Endothelial cell of umbilical vein (primary cell): ENCODE measurements at regions not wholly inside any gene's neighbourhood (a gene's known extent, or its start where the extent isn't known, plus 50 kb on each side); places are given as distances from the start of the nearest gene placed in this dataset.

Experiments used
- BruUV-seq: library from RNA; stranded (reverse); fragments of 400-500 nt; replicated peaks from 2 replicates; lab custom pipeline; 2021; lab: Mats Ljungman, UMichigan
- CTCF ChIA-PET: fragments of 300-600, 350-600 bp; sonication (Branson Sonifier 250); formaldehyde crosslinking; loops from one replicate; lab custom pipeline; 2021; ENCODE audit warnings: antibody characterized with exemption, inconsistent platforms; lab: Charles Lee
- POLR2A ChIA-PET: fragments of 300-600, 350-600 bp; sonication (Branson Sonifier 250); formaldehyde crosslinking; loops from one replicate; lab custom pipeline; 2021; ENCODE audit warnings: antibody characterized with exemption, inconsistent platforms; lab: Charles Lee
- DNase-seq: peaks from one replicate; pipeline ENCODE4 v3.0.0-alpha.2; 2011; ENCODE audit warnings: low read depth, low spot score
- FAIRE-seq: peaks from 2 replicates; lab custom pipeline; 2011; peaks lifted over from hg19 to GRCh38; lab: Jason Lieb, UNC
- H2AFZ ChIP-seq: 2 replicates; pipeline ENCODE4 v1.6.0; 2012; ENCODE audit warnings: low read depth, low read length, control low read depth, inconsistent platforms
- H3K27ac ChIP-seq: 2 replicates; pipeline ENCODE4 v1.5.1; 2011; ENCODE audit warnings: low read depth, mild to moderate bottlenecking, control low read depth, low read length, moderate library complexity; ENCODE audit not compliant: insufficient read depth
- H3K27me3 ChIP-seq, 2 experiments: 2 replicates each; pipeline versions ENCODE4 v1.6.0 to v1.6.1; 2011; ENCODE audit warnings: low read length in 2 of 2, mixed read lengths in 1 of 2; ENCODE audit not compliant: control insufficient read depth in 2 of 2, insufficient read depth in 2 of 2
- H3K36me3 ChIP-seq, 2 experiments: 2 replicates in 1 of 2; 3 replicates in 1 of 2; pipeline ENCODE4 v1.5.1; 2011; ENCODE audit warnings: low read length in 2 of 2, mild to moderate bottlenecking in 1 of 2, moderate library complexity in 1 of 2; ENCODE audit not compliant: control insufficient read depth in 2 of 2, insufficient read depth in 2 of 2; ENCODE audit errors: extremely low read depth in 1 of 2
- H3K4me1 ChIP-seq: 3 replicates; pipeline ENCODE4 v1.5.1; 2011; ENCODE audit warnings: mild to moderate bottlenecking, low read length; ENCODE audit not compliant: control insufficient read depth, insufficient read depth; ENCODE audit errors: extremely low read depth
- H3K4me2 ChIP-seq: 2 replicates; pipeline ENCODE4 v1.6.1; 2011; ENCODE audit warnings: low read length, control low read depth, mixed read lengths; ENCODE audit not compliant: insufficient read depth
- H3K4me3 ChIP-seq, 3 experiments: fragments of 200-600 bp in 1 of 3; sonication (generic), shearing (Covaris generic) in 1 of 3; replicated peaks in 1 of 3; 2 replicates each; pipeline ENCODE4 v1.5.1; 2011 to 2016; ENCODE audit warnings: control low read depth in 3 of 3, low read length in 3 of 3, mild to moderate bottlenecking in 2 of 3, inconsistent platforms in 1 of 3, low read depth in 1 of 3, moderate library complexity in 1 of 3; ENCODE audit not compliant: insufficient read depth in 1 of 3
- H3K79me2 ChIP-seq: 2 replicates; pipeline ENCODE4 v1.6.0; 2012; ENCODE audit warnings: low read length, inconsistent platforms; ENCODE audit not compliant: control insufficient read depth, insufficient read depth
- H3K9ac ChIP-seq: replicated peaks from 2 replicates; pipeline ENCODE3; 2011; ENCODE audit warnings: low read length, control low read depth; ENCODE audit not compliant: insufficient read depth; ENCODE audit errors: extremely low read depth
- H3K9me1 ChIP-seq: replicated peaks from 3 replicates; pipeline ENCODE4 v1.6.0; 2011; ENCODE audit warnings: mild to moderate bottlenecking, low read length; ENCODE audit not compliant: control insufficient read depth, insufficient read depth; ENCODE audit errors: extremely low read depth
- H3K9me3 ChIP-seq: replicated peaks from 2 replicates; pipeline ENCODE4 v1.5.1; 2012; ENCODE audit warnings: low read length, inconsistent platforms; ENCODE audit not compliant: control insufficient read depth, insufficient read depth
- H4K20me1 ChIP-seq: replicated peaks from 2 replicates; pipeline ENCODE3; 2011; ENCODE audit warnings: mild to moderate bottlenecking, low read length; ENCODE audit not compliant: control insufficient read depth, insufficient read depth; ENCODE audit errors: extremely low read depth
- CTCF ChIP-seq, 2 donors: IDR thresholded peaks; 1 replicate in 1 of 2; 2 replicates in 1 of 2; pipeline ENCODE4 v1.5.1; 2011; ENCODE audit warnings: low read length in 2 of 2, mild to moderate bottlenecking in 2 of 2, moderate library complexity in 2 of 2, control low read depth in 1 of 2, inconsistent platforms in 1 of 2, low read depth in 1 of 2; ENCODE audit not compliant: insufficient read depth in 1 of 2; ENCODE audit errors: extremely low read depth in 1 of 2
- EZH2 ChIP-seq: IDR thresholded peaks from 2 replicates; pipeline ENCODE4 v1.6.1; 2012; ENCODE audit warnings: borderline replicate concordance, low read depth, mild to moderate bottlenecking, moderate library complexity, low read length, inconsistent platforms; ENCODE audit not compliant: severe bottlenecking
- FOS ChIP-seq: IDR thresholded peaks from 2 replicates; pipeline ENCODE4 v1.6.1; 2011; ENCODE audit warnings: mild to moderate bottlenecking, low read length, moderate library complexity, borderline replicate concordance; ENCODE audit not compliant: insufficient read depth
- GATA2 ChIP-seq: IDR thresholded peaks from 2 replicates; pipeline ENCODE4 v1.7.0; 2011; ENCODE audit warnings: low read depth, mild to moderate bottlenecking, moderate library complexity, mixed read lengths, low read length; ENCODE audit not compliant: insufficient read length, insufficient read depth
- JUN ChIP-seq: IDR thresholded peaks from 2 replicates; pipeline ENCODE4 v1.6.1; 2011; ENCODE audit warnings: borderline replicate concordance, low read depth; ENCODE audit not compliant: insufficient read length, insufficient read depth
- MAX ChIP-seq: IDR thresholded peaks from 2 replicates; pipeline ENCODE4 v1.6.1; 2011; ENCODE audit not compliant: insufficient read depth, insufficient read length
- MYC ChIP-seq: IDR thresholded peaks from one replicate; pipeline ENCODE4 v1.6.1; 2011; ENCODE audit warnings: mild to moderate bottlenecking, low read depth, low read length
- POLR2A ChIP-seq: IDR thresholded peaks from 2 replicates; pipeline ENCODE4 v1.6.1; 2012; ENCODE audit warnings: low read depth, mild to moderate bottlenecking, control low read depth, low read length
- POLR2AphosphoS5 ChIP-seq: IDR thresholded peaks from 2 replicates; pipeline ENCODE4 v1.6.1; 2012; ENCODE audit warnings: low read depth, mild to moderate bottlenecking, control low read depth, low read length, moderate library complexity; ENCODE audit not compliant: insufficient read depth
- dilution Hi-C: fragments of 300-500 bp; cut with MboI; formaldehyde crosslinking; loops from one replicate; pipeline ENCODE4 v1.15.0; 2019; ENCODE audit warnings: low sequenced_read_pairs; ENCODE audit not compliant: extremely low pct_ligation_motif_present
- intact Hi-C: fragments of 100-400 bp; cut with micrococcal nuclease; formaldehyde crosslinking; loops from one replicate; pipeline ENCODE4 v1.10.0; 2022

- H3K4me3 ChIP-seq: no peak overlapping the region
- H2AFZ ChIP-seq: no peak overlapping the region
Observed at GRCh38 chr6:153735761-153736160, 303.3 kb upstream of the OPRM1 start.

More at GRCh38 chr6:153735761-153736160, 303.3 kb upstream of the OPRM1 start:
- dilution Hi-C loops: no loop called here
- H3K36me3 ChIP-seq: no peaks in the 10 kb centered on the region
- no peaks in the 10 kb centered on the region for H3K9me1 ChIP-seq
- TF ChIP-seq FOS (no peak), GATA2 (no peak), JUN (no peak), POLR2A (no peak), EZH2 (no peak), MYC (no peak), POLR2AphosphoS5 (no peak), MAX (no peak), CTCF (IDR thresholded peaks at IDR 0.05; ENCODE audit: extremely low read depth in 1 of 2, insufficient read depth in 1 of 2, low read depth in 1 of 2, low read length in 2 of 2) (no peak)
- no TSS peak for BruUV-seq
- no peaks in the 10 kb centered on the region for H3K79me2 ChIP-seq
- DNase-seq: no peak
- POLR2A ChIA-PET: no interaction called here
- no peaks in the 10 kb centered on the region for H3K27me3 ChIP-seq
- H3K4me2 ChIP-seq: no peak overlapping the region
- intact Hi-C loops: no loop called here
- H4K20me1 ChIP-seq: no peaks in the 10 kb centered on the region
- no peak overlapping the region for H3K27ac ChIP-seq
- no peak for FAIRE-seq
- no peak overlapping the region for H3K9ac ChIP-seq
- peaks cover 4% of the 10 kb centered on the region for H3K9me3 ChIP-seq
- CTCF ChIA-PET: no interaction called here
- no peaks in the 10 kb centered on the region for H3K4me1 ChIP-seq
